ENCODE measurements at regions not wholly inside any gene's neighbourhood (a gene's known extent, or its start where the extent isn't known, plus 50 kb on each side); places are given as distances from the start of the nearest gene placed in this dataset.

- no peak for DNase-seq
Observed at GRCh38 chr10:4034907-4035598, 250.0 kb upstream of the KLF6 start.

- no peak for DNase-seq
Observed at GRCh38 chr10:4033341-4033896, 248.4 kb upstream of the KLF6 start.

- DNase-seq = no peak
Observed at GRCh38 chr10:4029866-4030265, 244.9 kb upstream of the KLF6 start.

GRCh38 chr10:4028854-4029583 lies 244.0 kb upstream of the KLF6 start:
- no peak for DNase-seq

- DNase-seq = no peak
Observed at GRCh38 chr10:4028027-4028471, 243.0 kb upstream of the KLF6 start.

GRCh38 chr10:4025339-4025738 lies 240.3 kb upstream of the KLF6 start:
- DNase-seq = no peak

- no peak for DNase-seq
Observed at GRCh38 chr10:4024516-4025245, 239.7 kb upstream of the KLF6 start.

GRCh38 chr10:4024027-4024426 lies 239.0 kb upstream of the KLF6 start:
- no peak for DNase-seq

GRCh38 chr10:4022473-4022872 lies 237.5 kb upstream of the KLF6 start:
- DNase-seq = no peak

GRCh38 chr10:4020631-4021030 lies 235.6 kb upstream of the KLF6 start:
- DNase-seq = no peak

GRCh38 chr10:4018054-4018511 lies 233.1 kb upstream of the KLF6 start:
- DNase-seq = no peak

- DNase-seq = no peak
Observed at GRCh38 chr10:4017336-4017735, 232.3 kb upstream of the KLF6 start.

- DNase-seq = no peak
Observed at GRCh38 chr10:4016214-4016740, 231.3 kb upstream of the KLF6 start.

- DNase-seq = no peak
Observed at GRCh38 chr10:4013651-4014121, 228.7 kb upstream of the KLF6 start.

- no peak for DNase-seq
Observed at GRCh38 chr10:4012848-4013247, 227.8 kb upstream of the KLF6 start.

GRCh38 chr10:4011136-4011812 lies 226.3 kb upstream of the KLF6 start:
- DNase-seq = no peak

- DNase-seq = no peak
Observed at GRCh38 chr10:4008676-4009382, 223.8 kb upstream of the KLF6 start.

GRCh38 chr10:4007771-4008170 lies 222.8 kb upstream of the KLF6 start:
- no peak for DNase-seq

GRCh38 chr10:4006858-4007257 lies 221.8 kb upstream of the KLF6 start:
- DNase-seq = no peak

- DNase-seq = no peak
Observed at GRCh38 chr10:4006051-4006450, 221.0 kb upstream of the KLF6 start.

GRCh38 chr10:4004990-4005389 lies 220.0 kb upstream of the KLF6 start:
- DNase-seq = no peak

GRCh38 chr10:4004144-4004543 lies 219.1 kb upstream of the KLF6 start:
- DNase-seq = no peak
